Thoracic aorta (tissue), 2 donors: ENCODE measurements at regions not wholly inside any gene's neighbourhood (a gene's known extent, or its start where the extent isn't known, plus 50 kb on each side); places are given as distances from the start of the nearest gene placed in this dataset.

ENCODE experiments used
- ATAC-seq: fragments of 150-250 bp; one replicate; pipeline ENCODE4 v1.8.0; 2017; ENCODE audit warnings: low read depth; ENCODE audit not compliant: insufficient number of reproducible peaks, low FRiP score
- DNase-seq: peaks from one replicate; pipeline ENCODE4 v3.0.0-alpha.2; 2020; ENCODE audit warnings: low spot score
- H3K27ac ChIP-seq, 2 donors: fragments of 200-600 bp; sonication (generic); 1 replicate in 1 of 2; 2 replicates in 1 of 2; pipeline ENCODE4 v1.5.1; 2016; ENCODE audit warnings: mild to moderate bottlenecking in 2 of 2, moderate library complexity in 2 of 2
- H3K27me3 ChIP-seq: fragments of 200-600 bp; sonication (generic); replicated peaks from 2 replicates; pipeline ENCODE4 v1.6.0; 2016; ENCODE audit warnings: mild to moderate bottlenecking; ENCODE audit not compliant: insufficient read depth
- H3K36me3 ChIP-seq: fragments of 200-600 bp; sonication (generic); one replicate; pipeline ENCODE4 v1.5.1; 2016
- H3K4me1 ChIP-seq, 2 donors: fragments of 200-600 bp; sonication (generic); 1 replicate in 1 of 2; 2 replicates in 1 of 2; pipeline versions ENCODE4 v1.5.1 to v1.6.0; 2016; ENCODE audit warnings: low read depth in 2 of 2, mild to moderate bottlenecking in 1 of 2; ENCODE audit not compliant: control insufficient read depth in 1 of 2
- H3K4me3 ChIP-seq: fragments of 200-600 bp; sonication (generic); 2 replicates; pipeline ENCODE4 v1.5.1; 2016; ENCODE audit warnings: mild to moderate bottlenecking
- H3K9me3 ChIP-seq: fragments of 200-600 bp; sonication (generic); 2 replicates; pipeline ENCODE4 v1.5.1; 2016
- TF ChIP-seq, protein P1 (sequence below): fragments of 200-600 bp; sonication (generic); IDR thresholded peaks from one replicate; pipeline ENCODE4 v1.5.1; 2019; ENCODE audit warnings: antibody characterized with exemption

GRCh38 chr19:31421856-31422255 lies 72.6 kb upstream of the TSHZ3 start:
- TF ChIP-seq, protein P1, sequence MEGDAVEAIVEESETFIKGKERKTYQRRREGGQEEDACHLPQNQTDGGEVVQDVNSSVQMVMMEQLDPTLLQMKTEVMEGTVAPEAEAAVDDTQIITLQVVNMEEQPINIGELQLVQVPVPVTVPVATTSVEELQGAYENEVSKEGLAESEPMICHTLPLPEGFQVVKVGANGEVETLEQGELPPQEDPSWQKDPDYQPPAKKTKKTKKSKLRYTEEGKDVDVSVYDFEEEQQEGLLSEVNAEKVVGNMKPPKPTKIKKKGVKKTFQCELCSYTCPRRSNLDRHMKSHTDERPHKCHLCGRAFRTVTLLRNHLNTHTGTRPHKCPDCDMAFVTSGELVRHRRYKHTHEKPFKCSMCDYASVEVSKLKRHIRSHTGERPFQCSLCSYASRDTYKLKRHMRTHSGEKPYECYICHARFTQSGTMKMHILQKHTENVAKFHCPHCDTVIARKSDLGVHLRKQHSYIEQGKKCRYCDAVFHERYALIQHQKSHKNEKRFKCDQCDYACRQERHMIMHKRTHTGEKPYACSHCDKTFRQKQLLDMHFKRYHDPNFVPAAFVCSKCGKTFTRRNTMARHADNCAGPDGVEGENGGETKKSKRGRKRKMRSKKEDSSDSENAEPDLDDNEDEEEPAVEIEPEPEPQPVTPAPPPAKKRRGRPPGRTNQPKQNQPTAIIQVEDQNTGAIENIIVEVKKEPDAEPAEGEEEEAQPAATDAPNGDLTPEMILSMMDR, result no peak

GRCh38 chr19:31423896-31424295 lies 74.7 kb upstream of the TSHZ3 start:
- H3K27ac ChIP-seq, result no peak overlapping the region
- H3K36me3 ChIP-seq, result no peaks in the 10 kb centered on the region
- no peaks in the 10 kb centered on the region for H3K4me1 ChIP-seq
- no peaks in the 10 kb centered on the region for H3K27me3 ChIP-seq
- no peak for ATAC-seq
- no peak for DNase-seq
- no peak overlapping the region for H3K4me3 ChIP-seq
- H3K9me3 ChIP-seq, result no peaks in the 10 kb centered on the region
- TF ChIP-seq, protein P1, result no peak

More at GRCh38 chr19:31421856-31422255, 72.6 kb upstream of the TSHZ3 start:
- Histone ChIP-seq H3K27ac (no peak overlapping the region), H3K36me3 (no peaks in the 10 kb centered on the region), H3K4me1 (no peaks in the 10 kb centered on the region), H3K9me3 (no peaks in the 10 kb centered on the region), H3K27me3 (no peaks in the 10 kb centered on the region), H3K4me3 (no peak overlapping the region)
- DNase-seq (no peak), ATAC-seq (no peak)

GRCh38 chr19:31424861-31425620 lies 75.8 kb upstream of the TSHZ3 start:
- H3K9me3 ChIP-seq, result no peaks in the 10 kb centered on the region
- TF ChIP-seq, protein P1, result no peak
- H3K27me3 ChIP-seq, result no peaks in the 10 kb centered on the region
- H3K4me3 ChIP-seq, result no peak overlapping the region
- no peaks in the 10 kb centered on the region for H3K36me3 ChIP-seq
- ATAC-seq, result no peak
- H3K4me1 ChIP-seq, result no peaks in the 10 kb centered on the region
- DNase-seq, result no peak
- no peak overlapping the region for H3K27ac ChIP-seq

- TF ChIP-seq, protein P1, result no peak
Measured at GRCh38 chr19:31427857-31428256, 78.6 kb upstream of the TSHZ3 start.

GRCh38 chr19:31430381-31430780 lies 81.1 kb upstream of the TSHZ3 start:
- H3K36me3 ChIP-seq, result no peaks in the 10 kb centered on the region
- H3K4me1 ChIP-seq, result no peaks in the 10 kb centered on the region
- ATAC-seq (no peak), DNase-seq (no peak)
- H3K4me3 ChIP-seq, result no peak overlapping the region
- H3K9me3 ChIP-seq, result no peaks in the 10 kb centered on the region
- no peak overlapping the region for H3K27ac ChIP-seq
- TF ChIP-seq, protein P1, result no peak
- H3K27me3 ChIP-seq, result no peaks in the 10 kb centered on the region

More at GRCh38 chr19:31427857-31428256, 78.6 kb upstream of the TSHZ3 start:
- DNase-seq (no peak), ATAC-seq (no peak)
- H3K4me3 ChIP-seq, result no peak overlapping the region
- no peaks in the 10 kb centered on the region for H3K9me3 ChIP-seq
- no peaks in the 10 kb centered on the region for H3K4me1 ChIP-seq
- H3K27ac ChIP-seq, result no peak overlapping the region
- H3K27me3 ChIP-seq, result no peaks in the 10 kb centered on the region
- H3K36me3 ChIP-seq, result no peaks in the 10 kb centered on the region
